GM23248 (cell line): ENCODE measurements at regions not wholly inside any gene's neighbourhood (a gene's known extent, or its start where the extent isn't known, plus 50 kb on each side); places are given as distances from the start of the nearest gene placed in this dataset.

Source experiments
- EZH2 ChIP-seq: fragments of 200-600 bp; sonication (generic); IDR thresholded peaks from 2 replicates; pipeline ENCODE4 v1.6.1; 2018; ENCODE audit warnings: antibody characterized with exemption, mild to moderate bottlenecking; ENCODE audit not compliant: insufficient read depth, poor library complexity, severe bottlenecking
- EZH2phosphoT487 ChIP-seq: fragments of 200-600 bp; sonication (generic); IDR thresholded peaks from 2 replicates; pipeline ENCODE4 v1.6.1; 2018; ENCODE audit warnings: antibody characterized with exemption, moderate library complexity, mild to moderate bottlenecking, low read depth; ENCODE audit not compliant: insufficient read depth

DNA sequence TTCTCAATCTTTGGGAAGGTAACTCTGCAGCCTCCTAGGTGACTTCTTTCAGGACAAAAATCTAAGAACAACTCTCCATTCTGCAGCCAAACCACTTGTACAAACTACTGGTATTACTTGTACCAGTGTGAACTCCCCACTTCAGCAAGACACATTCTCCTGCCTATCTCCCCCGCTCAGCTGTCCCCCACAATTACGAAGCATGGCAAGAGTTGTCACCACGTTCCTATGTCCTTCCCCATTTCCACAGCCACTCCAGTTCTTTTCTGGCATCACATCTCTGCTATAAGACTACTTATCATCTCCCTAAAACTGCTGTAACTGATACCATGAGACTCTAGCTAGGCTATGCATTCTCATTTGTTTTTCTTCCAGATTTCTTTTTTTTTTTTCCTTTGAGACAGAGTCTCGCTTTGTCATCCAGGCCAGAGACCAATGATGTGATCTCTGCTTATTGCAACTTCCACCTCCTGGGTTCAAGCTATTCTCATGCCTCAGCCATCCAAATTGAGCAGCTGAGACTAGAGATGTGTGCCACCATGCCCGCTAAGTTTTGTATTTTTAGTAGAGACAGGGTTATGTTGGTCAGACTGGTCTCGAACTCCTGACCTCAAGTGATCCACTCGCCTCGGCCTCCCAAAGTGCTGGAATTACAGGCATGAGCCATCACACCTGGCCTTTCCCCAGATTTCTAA lies 71.9 kb upstream of the CDON start:
- no peak for TF ChIP-seq EZH2phosphoT487
- no peak for TF ChIP-seq EZH2
